Forelimb muscle (tissue), 1 donor: ENCODE measurements at regions not wholly inside any gene's neighbourhood (a gene's known extent, or its start where the extent isn't known, plus 50 kb on each side); places are given as distances from the start of the nearest gene placed in this dataset.
"Not testable (repeated sequence)": the region's sequence is repeated elsewhere in the genome, so short reads cannot be mapped to it uniquely, and the experiment has no call there.

Source experiments
- DNase-seq: peaks from one replicate; pipeline ENCODE4 v3.0.0-alpha.2; 2013; ENCODE audit warnings: low read depth

- no peak for DNase-seq
Measured at GRCh38 chr15:69860321-69860720, 237.4 kb downstream of the TLE3 start.

DNA sequence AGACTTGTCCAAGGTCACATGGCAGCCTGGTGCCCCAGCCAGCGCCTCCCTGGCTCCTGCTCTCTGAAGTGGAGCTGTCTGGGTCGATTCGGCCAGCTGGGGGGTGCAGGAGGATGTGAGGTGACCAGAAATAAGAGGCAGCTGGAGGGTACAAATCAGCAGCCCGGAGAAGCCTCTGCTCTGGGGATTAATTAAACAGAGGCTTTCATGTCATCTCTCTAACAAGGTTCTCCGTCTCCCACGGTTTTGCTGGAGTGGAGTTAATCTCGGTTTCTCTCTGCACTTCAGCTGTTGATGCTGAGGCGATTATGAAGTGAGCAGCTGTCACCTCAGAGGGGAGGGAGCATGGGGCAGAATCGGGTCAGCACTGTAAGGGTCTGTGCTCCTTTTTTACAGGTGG is 236.8 kb downstream of the TLE3 start:
- no peak for DNase-seq

- no peak for DNase-seq
Measured at GRCh38 chr15:69861331-69862171, 236.2 kb downstream of the TLE3 start.

- no peak for DNase-seq
Measured at GRCh38 chr15:69862540-69862939, 235.2 kb downstream of the TLE3 start.

GRCh38 chr15:69863446-69863845 is 234.3 kb downstream of the TLE3 start:
- DNase-seq, result no peak

DNA sequence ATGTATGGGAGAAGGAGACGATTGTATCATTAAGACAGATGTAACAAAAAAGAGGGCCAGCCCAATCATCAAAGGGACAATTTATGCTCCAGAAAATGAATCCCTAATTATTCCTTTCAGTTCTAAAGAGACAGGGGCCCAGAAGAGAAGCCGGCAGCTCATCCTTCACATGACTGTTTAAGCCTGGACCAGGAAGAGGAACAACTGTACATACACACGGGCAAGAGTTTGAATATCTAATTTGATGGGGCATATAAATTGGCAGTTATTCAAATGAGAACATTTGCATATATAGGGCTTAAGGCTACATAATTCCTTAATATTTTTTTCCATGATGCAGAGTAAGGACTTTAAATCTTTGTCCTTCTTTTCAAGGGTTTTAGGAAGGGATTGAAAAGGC is 232.3 kb downstream of the TLE3 start:
- no peak for DNase-seq

DNA sequence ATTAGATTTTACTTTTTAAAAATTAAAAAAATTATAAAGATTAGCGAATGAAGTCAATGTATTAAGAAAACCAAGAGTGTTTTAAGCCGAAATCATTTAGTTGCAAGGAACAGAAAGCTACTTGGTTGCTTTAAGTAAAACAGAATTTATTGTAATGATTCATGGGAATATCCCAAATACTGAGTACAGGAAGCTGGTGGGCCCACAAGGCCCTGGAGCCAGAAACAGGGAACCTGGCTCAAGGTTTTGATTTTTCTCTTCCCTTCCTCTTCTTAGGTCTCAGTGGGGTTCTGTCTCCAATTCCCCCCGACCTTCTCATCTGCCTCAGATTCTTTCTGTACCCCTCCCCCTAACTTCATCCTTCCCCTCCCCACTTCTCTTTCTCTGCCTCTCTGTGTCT is 229.0 kb downstream of the TLE3 start:
- no peak for DNase-seq

DNA sequence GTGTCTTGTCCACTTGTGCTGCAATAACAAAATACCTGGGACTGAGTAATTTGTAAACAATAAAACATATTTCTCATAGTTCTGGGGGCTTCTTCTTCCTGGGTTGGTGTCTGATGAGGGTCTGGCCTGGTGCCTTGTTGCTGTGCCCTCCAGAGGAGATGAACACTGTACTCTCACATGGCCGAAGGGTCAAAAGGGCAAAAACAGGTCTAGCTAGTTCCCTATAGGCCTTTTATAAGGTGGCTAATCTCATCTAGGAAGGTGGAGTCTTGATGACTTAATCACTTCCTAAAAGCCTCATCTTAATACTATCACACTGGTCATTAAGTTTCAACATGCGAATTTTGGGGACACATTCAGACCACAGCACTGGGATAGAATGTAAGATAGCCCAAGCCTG is 228.4 kb downstream of the TLE3 start:
- DNase-seq, result no peak

DNA sequence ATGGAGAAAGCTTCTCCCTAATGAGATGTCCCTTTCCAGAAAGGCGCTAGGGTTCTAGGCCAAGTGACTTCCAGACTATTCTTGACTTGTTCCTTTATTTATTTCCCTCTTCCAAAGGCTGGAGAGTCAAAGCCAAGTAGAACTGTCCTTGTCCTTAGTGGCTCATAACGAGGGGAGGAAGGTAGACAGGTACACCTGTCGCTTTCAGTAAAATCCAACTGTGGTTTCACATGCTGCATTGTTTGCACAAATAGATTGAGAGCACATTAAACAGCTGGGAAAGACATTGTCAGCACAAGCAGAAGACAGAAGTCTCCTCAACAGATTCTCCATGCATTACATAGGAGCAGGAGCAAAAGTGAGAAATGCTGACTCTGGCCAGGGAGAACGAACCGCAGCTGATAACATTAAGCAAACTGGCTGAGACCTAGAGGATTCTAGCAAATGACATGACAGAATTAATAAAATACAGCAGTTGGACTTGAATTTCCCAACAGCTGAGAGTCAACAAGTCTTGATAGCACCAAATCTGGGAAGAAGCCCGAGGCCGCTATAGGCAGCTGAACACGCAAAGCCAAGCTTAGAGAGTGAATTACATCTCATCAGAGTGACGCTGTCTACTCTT is 227.7 kb downstream of the TLE3 start:
- no peak for DNase-seq

- DNase-seq, result no peak
Measured at GRCh38 chr15:69871511-69872134, 226.1 kb downstream of the TLE3 start.

GRCh38 chr15:69873807-69874206 is 223.9 kb downstream of the TLE3 start:
- DNase-seq, result no peak

DNA sequence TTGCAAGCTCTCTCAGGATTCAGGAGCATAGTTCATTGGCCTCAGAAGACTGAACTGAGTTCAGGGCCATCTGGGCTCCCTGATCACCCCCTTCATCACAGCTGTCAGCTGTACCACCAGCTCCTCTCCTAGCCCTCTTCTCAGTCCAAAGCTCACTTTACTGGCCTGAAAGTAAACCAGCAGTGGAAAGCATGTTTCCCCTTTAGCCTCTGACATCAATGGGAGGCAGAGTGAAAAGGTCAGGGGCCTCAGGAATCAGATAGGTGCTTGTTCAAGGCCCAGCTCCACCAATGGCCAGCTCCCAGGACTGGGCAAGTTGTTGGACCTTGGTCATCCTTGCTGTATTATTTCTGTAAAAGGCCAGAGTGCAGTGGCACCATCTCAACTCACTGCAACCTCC is 223.4 kb downstream of the TLE3 start:
- DNase-seq, result no peak

DNA sequence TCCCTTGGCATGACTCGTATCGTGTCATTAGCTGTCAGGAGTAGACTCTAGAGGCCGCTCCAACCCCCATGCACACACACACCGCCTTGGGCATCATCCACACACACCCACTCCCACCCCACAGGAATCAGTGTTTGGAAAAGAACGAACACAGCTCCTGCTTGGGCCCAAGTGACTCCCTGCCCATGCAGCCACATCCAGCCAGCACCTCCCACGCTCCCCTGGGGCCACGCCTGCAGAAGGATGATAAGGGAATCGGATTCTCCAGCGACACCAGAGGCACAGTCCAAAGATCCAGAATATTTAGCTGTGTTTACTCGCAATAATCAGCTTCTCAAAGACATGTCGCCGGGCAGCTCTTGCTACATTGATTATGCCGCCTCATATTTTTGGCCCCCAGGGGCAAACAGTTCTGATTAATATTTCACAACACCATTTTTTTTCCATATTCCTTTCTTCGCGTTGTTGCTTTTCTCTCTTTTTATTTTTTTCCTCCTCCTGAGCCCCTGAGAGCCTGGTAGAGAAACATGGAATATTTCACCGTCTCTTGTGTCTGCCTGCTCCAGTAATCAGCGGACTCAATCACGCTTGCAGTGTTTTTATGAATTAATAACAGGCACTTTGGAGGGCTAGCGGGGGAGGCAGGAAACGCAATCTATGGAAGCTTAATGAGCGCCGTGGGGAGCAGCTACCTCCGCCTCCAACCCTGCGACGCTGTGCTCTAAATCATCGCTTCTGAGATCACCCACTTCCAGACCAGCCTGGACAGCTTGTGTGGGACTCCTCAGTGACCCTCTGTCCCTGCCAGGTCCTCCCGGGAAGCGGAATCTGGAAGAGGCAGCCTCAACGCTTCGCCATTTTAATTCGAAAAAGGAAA is 221.4 kb downstream of the TLE3 start:
- no peak for DNase-seq

- DNase-seq, result not testable (repeated sequence)
Measured at GRCh38 chr15:69879963-69880362, 217.8 kb downstream of the TLE3 start.

DNA sequence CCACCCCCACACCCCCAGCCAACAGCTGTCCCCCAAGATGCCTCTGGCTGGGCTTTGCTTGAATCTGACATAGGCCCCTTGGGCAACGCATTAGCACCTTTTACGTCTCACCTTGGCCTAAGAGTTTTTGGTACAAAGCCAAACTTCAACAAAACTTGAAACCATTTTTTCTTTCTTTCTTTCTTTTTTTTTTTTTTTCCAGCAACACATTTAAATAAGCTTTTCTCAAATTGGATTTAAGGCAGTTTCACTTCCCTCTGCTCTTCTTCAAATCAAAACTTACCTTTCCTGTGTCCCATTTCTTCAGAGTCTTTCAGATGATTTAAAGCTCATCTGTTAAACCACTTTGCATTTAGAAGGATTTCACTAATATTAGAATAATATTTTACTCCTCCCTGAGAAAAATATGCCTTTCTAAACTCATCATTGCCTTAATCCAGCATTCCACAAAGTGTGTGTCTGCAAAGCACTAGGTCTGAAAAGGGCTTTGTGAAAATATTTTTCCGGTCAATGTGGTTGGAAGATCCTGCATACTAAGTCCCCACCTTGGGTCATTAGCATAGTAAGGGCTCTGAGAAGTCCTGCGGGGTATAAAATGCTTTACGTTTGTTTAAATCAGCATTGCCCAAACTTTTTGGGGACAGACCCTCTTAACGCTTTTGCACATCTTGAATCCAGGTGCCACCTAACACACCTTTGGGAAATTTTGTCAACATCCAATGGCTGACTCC is 217.0 kb downstream of the TLE3 start:
- no peak for DNase-seq

DNA sequence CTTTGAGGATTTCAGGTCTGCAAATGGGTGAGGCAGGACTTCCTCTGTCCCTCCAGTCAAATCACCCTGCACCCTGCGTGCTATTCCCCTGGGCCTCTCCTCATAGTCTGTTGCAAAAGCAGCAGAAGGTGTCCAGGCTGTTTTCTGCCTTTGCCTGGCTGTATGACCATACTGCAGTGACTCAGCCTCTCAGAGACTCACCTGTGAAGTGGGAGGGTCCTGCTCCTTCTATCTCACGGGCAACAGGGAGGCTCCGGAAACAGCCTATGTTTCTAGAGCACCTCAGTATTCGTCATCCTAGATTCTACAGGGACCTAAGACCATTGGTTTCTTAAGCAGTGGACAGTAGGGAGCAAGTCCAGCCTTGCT is 216.4 kb downstream of the TLE3 start:
- no peak for DNase-seq

DNA sequence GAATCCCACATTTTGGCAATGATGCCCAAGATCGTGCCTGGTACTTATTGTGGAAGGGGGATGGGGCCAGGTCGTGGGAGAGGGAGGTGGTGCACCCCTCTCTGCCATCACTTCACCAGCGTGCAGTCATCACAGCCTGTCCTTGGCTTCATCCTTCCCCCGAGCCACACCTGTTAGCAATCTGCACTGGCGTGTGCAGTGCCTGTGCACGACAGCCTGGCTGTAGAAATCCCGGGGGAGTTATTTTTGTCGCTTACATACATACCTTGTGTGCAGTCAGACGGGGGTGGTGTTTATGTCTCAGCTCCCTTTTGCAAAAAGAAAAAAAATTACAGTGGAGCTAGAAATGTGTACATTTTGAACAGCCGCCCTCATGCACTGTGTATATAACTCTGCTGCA is 216.0 kb downstream of the TLE3 start:
- no peak for DNase-seq

- DNase-seq, result no peak
Measured at GRCh38 chr15:69883306-69883705, 214.4 kb downstream of the TLE3 start.

DNA sequence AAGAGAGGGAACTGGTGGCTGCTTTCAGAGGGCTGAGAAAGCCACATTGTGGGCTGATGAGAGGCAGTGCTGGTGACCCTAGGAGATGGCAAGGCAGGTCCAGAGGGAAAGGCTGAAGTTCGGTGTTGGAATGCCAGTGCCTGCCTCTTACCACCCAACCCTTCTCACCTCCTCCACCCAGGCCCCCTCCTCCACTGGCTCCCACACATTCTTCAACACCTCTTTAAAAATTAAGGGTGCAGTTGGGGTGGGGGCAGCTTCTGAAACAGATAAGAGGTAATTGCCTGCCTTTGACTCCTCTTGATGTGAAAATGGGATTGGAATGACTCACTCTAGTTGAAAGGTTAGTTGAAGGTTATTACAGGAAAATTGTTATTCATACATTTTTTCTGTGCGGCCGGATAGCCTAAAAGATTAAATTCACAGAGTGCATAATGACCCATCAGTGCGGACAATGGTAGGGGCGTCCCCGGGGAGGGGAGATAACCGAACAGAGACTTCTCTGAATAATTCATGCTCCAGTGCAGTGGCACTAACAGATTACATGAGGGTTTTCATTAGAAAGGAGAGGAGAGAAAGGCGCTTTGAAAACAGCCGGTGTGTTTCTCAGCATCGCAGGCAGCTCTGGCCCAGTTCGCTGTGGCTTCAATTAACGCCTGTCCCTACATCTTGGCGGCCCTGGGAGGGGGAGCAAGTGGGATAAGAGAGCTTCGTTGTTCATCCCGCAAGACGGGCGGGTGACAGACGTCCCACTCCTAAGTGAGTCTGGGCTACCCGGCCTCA is 212.4 kb downstream of the TLE3 start:
- DNase-seq, result no peak

DNA sequence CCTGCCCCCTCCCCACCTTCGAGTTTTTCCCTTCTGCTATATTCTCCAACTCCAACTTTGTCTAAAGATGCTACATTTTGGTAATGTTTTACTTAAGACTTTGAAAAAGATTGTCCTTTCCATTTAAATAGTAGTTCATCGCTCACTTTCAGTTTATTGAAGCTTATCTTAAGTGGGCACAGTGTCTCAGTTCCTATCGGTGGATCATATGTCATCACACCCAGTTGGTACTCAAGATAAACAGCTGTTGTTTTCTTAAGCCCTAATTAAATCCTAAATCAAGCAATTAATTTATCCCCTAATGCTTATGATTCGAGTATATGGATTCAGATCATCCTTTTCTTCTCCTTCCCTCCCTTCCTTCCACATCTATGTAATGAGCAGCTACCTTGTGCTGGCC is 210.7 kb downstream of the TLE3 start:
- no peak for DNase-seq

GRCh38 chr15:69887553-69887952 is 210.2 kb downstream of the TLE3 start:
- no peak for DNase-seq
